ENCODE measurements at regions not wholly inside any gene's neighbourhood (a gene's known extent, or its start where the extent isn't known, plus 50 kb on each side); places are given as distances from the start of the nearest gene placed in this dataset.

GRCh38 chr11:70755410-70756158, 357.3 kb downstream of the CTTN start:
- TF ChIP-seq, protein P1, sequence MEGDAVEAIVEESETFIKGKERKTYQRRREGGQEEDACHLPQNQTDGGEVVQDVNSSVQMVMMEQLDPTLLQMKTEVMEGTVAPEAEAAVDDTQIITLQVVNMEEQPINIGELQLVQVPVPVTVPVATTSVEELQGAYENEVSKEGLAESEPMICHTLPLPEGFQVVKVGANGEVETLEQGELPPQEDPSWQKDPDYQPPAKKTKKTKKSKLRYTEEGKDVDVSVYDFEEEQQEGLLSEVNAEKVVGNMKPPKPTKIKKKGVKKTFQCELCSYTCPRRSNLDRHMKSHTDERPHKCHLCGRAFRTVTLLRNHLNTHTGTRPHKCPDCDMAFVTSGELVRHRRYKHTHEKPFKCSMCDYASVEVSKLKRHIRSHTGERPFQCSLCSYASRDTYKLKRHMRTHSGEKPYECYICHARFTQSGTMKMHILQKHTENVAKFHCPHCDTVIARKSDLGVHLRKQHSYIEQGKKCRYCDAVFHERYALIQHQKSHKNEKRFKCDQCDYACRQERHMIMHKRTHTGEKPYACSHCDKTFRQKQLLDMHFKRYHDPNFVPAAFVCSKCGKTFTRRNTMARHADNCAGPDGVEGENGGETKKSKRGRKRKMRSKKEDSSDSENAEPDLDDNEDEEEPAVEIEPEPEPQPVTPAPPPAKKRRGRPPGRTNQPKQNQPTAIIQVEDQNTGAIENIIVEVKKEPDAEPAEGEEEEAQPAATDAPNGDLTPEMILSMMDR (IDR thresholded peaks at IDR 0.05; ENCODE audit: insufficient read depth, low read length, poor library complexity, severe bottlenecking) = peak; percentile 57
- no peak for TF ChIP-seq EZH2phosphoT487 (conservative IDR thresholded peaks at IDR 0.05; ENCODE audit: low read length)
